IMR-90 (cell line): ENCODE measurements at regions not wholly inside any gene's neighbourhood (a gene's known extent, or its start where the extent isn't known, plus 50 kb on each side); places are given as distances from the start of the nearest gene placed in this dataset.

ENCODE experiments used
- ATAC-seq: fragments of 200-7000 bp; cut with Tn5 transposase; 2 replicates; pipeline ENCODE4 v1.9.1; 2020; ENCODE audit warnings: low read depth, mild to moderate bottlenecking, moderate library complexity
- BruUV-seq: library from RNA; stranded (reverse); fragments of 400-500 nt; replicated peaks from 2 replicates; lab custom pipeline; 2021; lab: Mats Ljungman, UMichigan
- CTCF ChIA-PET: fragments of 300-600 bp; formaldehyde crosslinking; extraction: SDS; loops from one replicate; lab custom pipeline; 2021; ENCODE audit warnings: antibody characterized with exemption; lab: Yijun Ruan, JAX
- POLR2A ChIA-PET: fragments of 300-600 bp; sonication (Branson Sonifier 250); formaldehyde crosslinking; loops from one replicate; lab custom pipeline; 2022; ENCODE audit warnings: antibody characterized with exemption; ENCODE audit not compliant: unreplicated experiment; lab: Charles Lee
- DNase-seq: peaks from one replicate; pipeline ENCODE4 v3.0.0; 2013
- H2AFZ ChIP-seq: replicated peaks from 2 replicates; pipeline ENCODE3; 2013; ENCODE audit warnings: low read length, mild to moderate bottlenecking; ENCODE audit not compliant: poor library complexity
- H2AK5ac ChIP-seq: 2 replicates; pipeline ENCODE4 v1.6.1; 2013; ENCODE audit warnings: low read depth, low read length, inconsistent platforms
- H2AK9ac ChIP-seq: replicated peaks from 2 replicates; pipeline ENCODE3; 2013; ENCODE audit warnings: mild to moderate bottlenecking, low read depth, low read length, moderate library complexity; ENCODE audit not compliant: poor library complexity
- H2BK120ac ChIP-seq: 2 replicates; pipeline ENCODE4 v1.6.1; 2013; ENCODE audit warnings: low read depth, low read length, inconsistent platforms
- H2BK15ac ChIP-seq: 3 replicates; pipeline ENCODE4 v1.6.1; 2013; ENCODE audit warnings: low read depth, low read length, inconsistent platforms
- H2BK20ac ChIP-seq: 2 replicates; pipeline ENCODE4 v1.6.1; 2013; ENCODE audit warnings: low read depth, mild to moderate bottlenecking, inconsistent platforms, low read length, moderate library complexity
- H2BK5ac ChIP-seq: 2 replicates; pipeline ENCODE4 v1.6.1; 2013; ENCODE audit warnings: mild to moderate bottlenecking, low read depth, low read length, inconsistent platforms; ENCODE audit not compliant: poor library complexity, severe bottlenecking
- H3K14ac ChIP-seq: replicated peaks from 2 replicates; pipeline ENCODE4 v1.6.1; 2013; ENCODE audit warnings: low read depth, low read length, inconsistent platforms
- H3K18ac ChIP-seq: 2 replicates; pipeline ENCODE4 v1.6.1; 2013; ENCODE audit warnings: low read depth, low read length, control low read depth
- H3K23ac ChIP-seq: 2 replicates; pipeline ENCODE4 v1.6.1; 2013; ENCODE audit warnings: low read depth, low read length, inconsistent platforms
- H3K27ac ChIP-seq: 2 replicates; pipeline ENCODE4 v1.5.1; 2013; ENCODE audit warnings: mild to moderate bottlenecking, control low read depth, low read length; ENCODE audit not compliant: insufficient read depth
- H3K27me3 ChIP-seq: 2 replicates; pipeline ENCODE4 v1.6.1; 2013; ENCODE audit warnings: low read length; ENCODE audit not compliant: control insufficient read depth, insufficient read depth
- H3K36me3 ChIP-seq: 2 replicates; pipeline ENCODE4 v1.6.1; 2013; ENCODE audit warnings: low read length, mixed read lengths; ENCODE audit not compliant: control insufficient read depth, insufficient read depth
- H3K4ac ChIP-seq: 2 replicates; pipeline ENCODE4 v1.6.1; 2013; ENCODE audit warnings: low read depth, low read length, inconsistent platforms
- H3K4me1 ChIP-seq: 2 replicates; pipeline ENCODE4 v1.6.1; 2013; ENCODE audit warnings: low read length, mixed read lengths; ENCODE audit not compliant: control insufficient read depth, insufficient read depth
- H3K4me2 ChIP-seq: 2 replicates; pipeline ENCODE4 v1.6.1; 2013; ENCODE audit warnings: low read depth, mild to moderate bottlenecking, control low read depth, low read length, moderate library complexity
- H3K4me3 ChIP-seq: 2 replicates; pipeline ENCODE4 v1.5.1; 2013; ENCODE audit warnings: low read depth, mild to moderate bottlenecking, control low read depth, low read length, moderate library complexity; ENCODE audit not compliant: insufficient read depth
- H3K56ac ChIP-seq: 2 replicates; pipeline ENCODE4 v1.6.1; 2013; ENCODE audit warnings: low read length, inconsistent platforms; ENCODE audit not compliant: insufficient read depth; ENCODE audit errors: extremely low read depth
- H3K79me1 ChIP-seq, 2 experiments: 2 replicates each; pipeline ENCODE4 v1.6.1; 2013; ENCODE audit warnings: low read length in 2 of 2, inconsistent platforms in 1 of 2, low read depth in 1 of 2
- H3K9ac ChIP-seq: 2 replicates; pipeline ENCODE4 v1.6.1; 2013; ENCODE audit warnings: low read depth, low read length, control low read depth
- H3K9me1 ChIP-seq: 2 replicates; pipeline ENCODE4 v1.6.1; 2013; ENCODE audit warnings: low read length, inconsistent platforms; ENCODE audit not compliant: insufficient read depth
- H3K9me3 ChIP-seq: 2 replicates; pipeline ENCODE4 v1.6.1; 2013; ENCODE audit warnings: low read length; ENCODE audit not compliant: control insufficient read depth, insufficient read depth
- H4K20me1 ChIP-seq: 2 replicates; pipeline ENCODE4 v1.6.1; 2013; ENCODE audit warnings: low read length, inconsistent platforms; ENCODE audit not compliant: insufficient read depth
- H4K5ac ChIP-seq: 2 replicates; pipeline ENCODE4 v1.6.1; 2013; ENCODE audit warnings: mild to moderate bottlenecking, low read depth, low read length, control low read depth
- H4K8ac ChIP-seq, 2 experiments: 2 replicates each; pipeline ENCODE4 v1.6.1; 2013; ENCODE audit warnings: low read depth in 2 of 2, low read length in 2 of 2, control low read depth in 1 of 2, inconsistent platforms in 1 of 2
- H4K91ac ChIP-seq: 2 replicates; pipeline ENCODE4 v1.6.1; 2013; ENCODE audit warnings: low read depth, low read length, inconsistent platforms; ENCODE audit not compliant: insufficient read depth
- BHLHE40 ChIP-seq: fragments of 150-350 bp; IDR thresholded peaks from 2 replicates; pipeline ENCODE4 v1.6.1; 2016; ENCODE audit warnings: mild to moderate bottlenecking, low read depth, low read length
- CEBPB ChIP-seq: IDR thresholded peaks from 2 replicates; pipeline ENCODE4 v1.6.1; 2012; ENCODE audit warnings: low read depth, low read length, improper control_type of control experiment
- CHD1 ChIP-seq: IDR thresholded peaks from 2 replicates; pipeline ENCODE4 v1.6.1; 2012; ENCODE audit warnings: low read depth, low read length, improper control_type of control experiment
- CTCF ChIP-seq: conservative IDR thresholded peaks from 2 replicates; pipeline ENCODE4 v1.5.1; 2012; ENCODE audit warnings: mild to moderate bottlenecking, low read depth, low read length, improper control_type of control experiment
- FOS ChIP-seq: fragments of 150-350 bp; IDR thresholded peaks from 2 replicates; pipeline ENCODE4 v1.6.1; 2016; ENCODE audit warnings: low read depth, low read length
- MAFK ChIP-seq: IDR thresholded peaks from 2 replicates; pipeline ENCODE4 v1.6.1; 2012; ENCODE audit warnings: low read depth, low read length, improper control_type of control experiment
- MAZ ChIP-seq: IDR thresholded peaks from 2 replicates; pipeline ENCODE4 v1.6.1; 2012; ENCODE audit warnings: low read depth, mild to moderate bottlenecking, low read length, improper control_type of control experiment, moderate library complexity, borderline replicate concordance
- MXI1 ChIP-seq: IDR thresholded peaks from 2 replicates; pipeline ENCODE4 v1.6.1; 2012; ENCODE audit warnings: low read depth, mild to moderate bottlenecking, low read length, moderate library complexity, borderline replicate concordance
- NFE2L2 ChIP-seq: fragments of 150-350 bp; IDR thresholded peaks from 2 replicates; pipeline ENCODE4 v1.6.1; 2016; ENCODE audit warnings: low read depth, mild to moderate bottlenecking, low read length
- POLR2A ChIP-seq: IDR thresholded peaks from 2 replicates; pipeline ENCODE4 v1.6.1; 2012; ENCODE audit warnings: mild to moderate bottlenecking, low read depth, low read length
- RAD21 ChIP-seq: IDR thresholded peaks from 2 replicates; pipeline ENCODE4 v1.6.1; 2012; ENCODE audit warnings: low read length, improper control_type of control experiment
- RCOR1 ChIP-seq: IDR thresholded peaks from 2 replicates; pipeline ENCODE4 v1.6.1; 2012; ENCODE audit warnings: mild to moderate bottlenecking, low read length, improper control_type of control experiment; ENCODE audit not compliant: insufficient replicate concordance
- RFX5 ChIP-seq: IDR thresholded peaks from 2 replicates; pipeline ENCODE4 v1.8.0; 2012; ENCODE audit warnings: low read depth, mild to moderate bottlenecking, low read length, moderate library complexity
- SMC3 ChIP-seq: fragments of 150-350 bp; IDR thresholded peaks from 2 replicates; pipeline ENCODE4 v1.6.1; 2016; ENCODE audit warnings: low read depth, mild to moderate bottlenecking, antibody characterized with exemption, low read length, moderate library complexity
- WGBS, 2 experiments: methylation state at CpG; one replicate each; pipeline versions ENCODE4 v1.1.5 to v1.1.7; 2013; ENCODE audit warnings: missing lambda C conversion rate in 2 of 2; ENCODE audit not compliant: insufficient read length in 1 of 2; ENCODE audit errors: extremely low coverage in 2 of 2; 5-methylcytosine and 5-hydroxymethylcytosine counted together
- dilution Hi-C: fragments of 300-500 bp; cut with HindIII; formaldehyde crosslinking; loops from one replicate; pipeline ENCODE4 v1.14.3; 2018; ENCODE audit warnings: low sequenced_read_pairs; ENCODE audit not compliant: unreplicated experiment
- in situ Hi-C: fragments of 300-500 bp; cut with MboI; formaldehyde crosslinking; loops from 3 replicates; pipeline ENCODE4 v1.14.3; 2019; ENCODE audit warnings: low sequenced_read_pairs, inconsistent platforms, mixed read lengths
- intact Hi-C: fragments of 100-400 bp; cut with micrococcal nuclease; formaldehyde crosslinking; loops from 2 replicates; pipeline ENCODE4 v1.10.0; 2022
- TF ChIP-seq, protein P1 (sequence below): fragments of 150-350 bp; IDR thresholded peaks from 2 replicates; pipeline ENCODE4 v1.6.1; 2017; ENCODE audit warnings: mild to moderate bottlenecking, antibody characterized with exemption, low read length, low read depth
- TF ChIP-seq, protein P2 (sequence below): fragments of 150-350 bp; IDR thresholded peaks from 2 replicates; pipeline ENCODE4 v1.6.1; 2016; ENCODE audit warnings: low read depth, mild to moderate bottlenecking, low read length, moderate library complexity, borderline replicate concordance

- intact Hi-C loops = no loop called here
- Histone ChIP-seq H3K56ac (no peak overlapping the region), H2AK9ac (no peak overlapping the region), H3K4me3 (no peak overlapping the region), H4K5ac (no peak overlapping the region), H3K27ac (no peak overlapping the region), H3K18ac (no peak overlapping the region), H2BK5ac (no peak overlapping the region), H3K23ac (no peak overlapping the region), H2BK15ac (no peak overlapping the region), H3K14ac (no peak overlapping the region), H3K79me1 (no peaks in the 10 kb centered on the region), H2BK20ac (no peak overlapping the region), H2BK120ac (no peak overlapping the region), H3K4me2 (no peak overlapping the region), H2AFZ (no peak overlapping the region), H3K9me3 (no peaks in the 10 kb centered on the region), H3K4me1 (peaks cover 5% of the 10 kb centered on the region; the same call in 1 of the 2 replicates), H4K20me1 (no peaks in the 10 kb centered on the region), H4K91ac (no peak overlapping the region), H4K8ac (no peak overlapping the region), H3K27me3 (peaks cover 62% of the 10 kb centered on the region), H3K9ac (no peak overlapping the region), H3K36me3 (no peaks in the 10 kb centered on the region), H2AK5ac (no peak overlapping the region), H3K9me1 (no peaks in the 10 kb centered on the region), H3K4ac (no peak overlapping the region)
- dilution Hi-C loops = no loop called here
- no TSS peak for BruUV-seq
- TF ChIP-seq FOS = no peak
- no peak for TF ChIP-seq BHLHE40
- no peak for TF ChIP-seq NFE2L2
- TF ChIP-seq RAD21 = no peak
- TF ChIP-seq POLR2A = no peak
- no peak for TF ChIP-seq MAFK
- TF ChIP-seq, protein P1, sequence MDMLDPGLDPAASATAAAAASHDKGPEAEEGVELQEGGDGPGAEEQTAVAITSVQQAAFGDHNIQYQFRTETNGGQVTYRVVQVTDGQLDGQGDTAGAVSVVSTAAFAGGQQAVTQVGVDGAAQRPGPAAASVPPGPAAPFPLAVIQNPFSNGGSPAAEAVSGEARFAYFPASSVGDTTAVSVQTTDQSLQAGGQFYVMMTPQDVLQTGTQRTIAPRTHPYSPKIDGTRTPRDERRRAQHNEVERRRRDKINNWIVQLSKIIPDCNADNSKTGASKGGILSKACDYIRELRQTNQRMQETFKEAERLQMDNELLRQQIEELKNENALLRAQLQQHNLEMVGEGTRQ = no peak
- no peak for TF ChIP-seq RFX5
- no peak for TF ChIP-seq SMC3
- no peak for TF ChIP-seq RCOR1
- TF ChIP-seq CEBPB = no peak
- TF ChIP-seq CTCF = no peak
- TF ChIP-seq, protein P2, sequence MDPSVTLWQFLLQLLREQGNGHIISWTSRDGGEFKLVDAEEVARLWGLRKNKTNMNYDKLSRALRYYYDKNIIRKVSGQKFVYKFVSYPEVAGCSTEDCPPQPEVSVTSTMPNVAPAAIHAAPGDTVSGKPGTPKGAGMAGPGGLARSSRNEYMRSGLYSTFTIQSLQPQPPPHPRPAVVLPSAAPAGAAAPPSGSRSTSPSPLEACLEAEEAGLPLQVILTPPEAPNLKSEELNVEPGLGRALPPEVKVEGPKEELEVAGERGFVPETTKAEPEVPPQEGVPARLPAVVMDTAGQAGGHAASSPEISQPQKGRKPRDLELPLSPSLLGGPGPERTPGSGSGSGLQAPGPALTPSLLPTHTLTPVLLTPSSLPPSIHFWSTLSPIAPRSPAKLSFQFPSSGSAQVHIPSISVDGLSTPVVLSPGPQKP = no peak
- no peak for TF ChIP-seq MAZ
- no peak for TF ChIP-seq CHD1
- no peak for TF ChIP-seq MXI1
- ChIA-PET POLR2A (no interaction called here), CTCF (no interaction called here)
- ATAC-seq = no peak
- no peak for DNase-seq
- no CpG with 5 or more reads among the region's 5 CpGs for WGBS, 2 experiments
- in situ Hi-C loops = no loop called here
Observed at GRCh38 chr3:193977622-193978021, 158.3 kb upstream of the HES1 start.
